ENCODE measurements at regions not wholly inside any gene's neighbourhood (a gene's known extent, or its start where the extent isn't known, plus 50 kb on each side); places are given as distances from the start of the nearest gene placed in this dataset.

- no peak for TF ChIP-seq POLR2A (IDR thresholded peaks at IDR 0.05)
- no peak for TF ChIP-seq CTCF (IDR thresholded peaks at IDR 0.05)
Measured at GRCh38 chr6:6996124-6996523, 111.6 kb upstream of the RREB1 start.

Measured in uterus (tissue), 2 donors.